Motor neuron (in vitro differentiated cells): ENCODE measurements at regions not wholly inside any gene's neighbourhood (a gene's known extent, or its start where the extent isn't known, plus 50 kb on each side); places are given as distances from the start of the nearest gene placed in this dataset.
A peak's percentile ranks its signal among the peaks of the same experiment; 100 is the strongest.

Experiments
- ATAC-seq, 8 experiments: fragments of 200-7000 bp; cut with Tn5 transposase; replicated peaks in 6 of 8; 2 replicates each; pipeline ENCODE4 v1.8.0; 2021; ENCODE audit warnings: mild to moderate bottlenecking in 8 of 8, moderate library complexity in 8 of 8
- H3K27ac ChIP-seq, 2 donors: fragments of 250-450 bp; sonication (Bioruptor Pico); 2 replicates each; pipeline ENCODE4 v1.9.0; 2021; ENCODE audit warnings: antibody characterized with exemption in 2 of 2, mild to moderate bottlenecking in 2 of 2, moderate library complexity in 1 of 2
- H3K4me1 ChIP-seq, 2 donors: fragments of 250-450 bp; sonication (Bioruptor Pico); replicated peaks in 1 of 2; 2 replicates each; pipeline ENCODE4 v1.6.1; 2021; ENCODE audit warnings: antibody characterized with exemption in 2 of 2, mild to moderate bottlenecking in 2 of 2, moderate library complexity in 1 of 2
- H3K4me3 ChIP-seq, 5 donors: fragments of 250-450 bp; sonication (Bioruptor Pico); 2 replicates each; pipeline ENCODE4 v1.9.0; 2021; ENCODE audit warnings: antibody characterized with exemption in 5 of 5, mild to moderate bottlenecking in 5 of 5, moderate library complexity in 4 of 5
- WGBS, 10 experiments: fragments of 450-650 bp; shearing (Covaris generic); methylation state at CpG; one replicate each; pipeline ENCODE4 v1.0.0; 2022; 5-methylcytosine and 5-hydroxymethylcytosine counted together
- in situ Hi-C, 9 experiments: fragments of 400-800 bp; cut with MboI; loops; one replicate each; pipeline ENCODE4 v1.15.0; 2021; ENCODE audit warnings: low sequenced_read_pairs in 9 of 9, low pct_unique_long_range_greater_than_20kb in 2 of 9; ENCODE audit not compliant: unreplicated experiment in 9 of 9

GRCh38 chr14:88129306-88130056 lies 124.5 kb downstream of the GPR65 start:
- no peak overlapping the region for H3K27ac ChIP-seq

DNA sequence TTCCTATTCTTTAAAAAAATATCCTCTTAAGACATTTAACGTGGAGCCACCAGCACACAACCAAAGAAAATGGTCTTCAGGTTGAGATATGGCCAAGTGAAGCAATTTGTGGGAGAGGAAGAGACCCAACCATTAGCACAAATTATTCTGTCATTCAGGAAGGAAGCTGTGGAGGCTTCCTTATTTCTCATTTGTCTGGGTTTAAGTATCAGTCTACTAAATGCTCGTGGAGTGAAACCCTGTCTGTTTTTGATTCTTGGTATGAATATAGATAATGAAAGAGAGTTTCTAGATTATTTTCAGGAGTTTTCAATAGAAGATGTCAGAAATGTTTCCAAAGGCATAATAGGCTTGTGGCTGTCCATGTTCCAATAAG lies 125.1 kb downstream of the GPR65 start:
- WGBS, 10 experiments: 0 to 79% (median 19%) methylated on average over 1 to 2 of the region's 2 CpGs; no CpG with 5 or more reads in 2 of the 10 experiments
- H3K4me1 ChIP-seq: peaks cover 0 to 3% of the 10 kb centered on the region in 2 donors
- ATAC-seq: peak in 1 of 8 experiments; percentile 13
- in situ Hi-C loops: no loop called here
- H3K4me3 ChIP-seq: no peak overlapping the region
- no peak overlapping the region for H3K27ac ChIP-seq

More at GRCh38 chr14:88129306-88130056, 124.5 kb downstream of the GPR65 start:
- in situ Hi-C loops: no loop called here
- WGBS, 10 experiments: 0 to 65% (median 24%) methylated on average over 1 to 2 of the region's 2 CpGs
- H3K4me1 ChIP-seq: peaks cover 0 to 3% of the 10 kb centered on the region in 2 donors
- no peak overlapping the region for H3K4me3 ChIP-seq
- peak in 7 of 8 experiments; percentile 36 to 81 (median 57) for ATAC-seq
